ENCODE measurements at regions not wholly inside any gene's neighbourhood (a gene's known extent, or its start where the extent isn't known, plus 50 kb on each side); places are given as distances from the start of the nearest gene placed in this dataset.

DNA sequence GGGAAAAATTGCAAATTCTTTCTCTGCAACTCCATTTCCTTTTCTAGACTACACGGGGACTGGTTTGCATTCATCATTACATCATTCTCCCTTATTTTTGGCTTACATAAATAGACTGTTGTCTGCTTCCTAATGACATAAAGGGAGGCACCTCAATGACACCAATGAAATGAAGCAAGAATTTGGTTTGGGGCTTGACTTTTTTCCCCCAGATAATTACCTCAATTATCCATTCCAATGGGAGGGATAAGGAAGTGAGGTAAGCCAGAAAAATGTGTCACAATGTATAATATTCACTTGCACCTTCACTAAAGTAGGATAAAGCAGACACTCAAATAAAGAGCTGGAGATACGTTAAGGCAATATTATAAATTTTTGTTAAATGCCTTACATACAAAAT, 240.6 kb upstream of the GRIP1 start:
- DNase-seq, result no peak

DNA sequence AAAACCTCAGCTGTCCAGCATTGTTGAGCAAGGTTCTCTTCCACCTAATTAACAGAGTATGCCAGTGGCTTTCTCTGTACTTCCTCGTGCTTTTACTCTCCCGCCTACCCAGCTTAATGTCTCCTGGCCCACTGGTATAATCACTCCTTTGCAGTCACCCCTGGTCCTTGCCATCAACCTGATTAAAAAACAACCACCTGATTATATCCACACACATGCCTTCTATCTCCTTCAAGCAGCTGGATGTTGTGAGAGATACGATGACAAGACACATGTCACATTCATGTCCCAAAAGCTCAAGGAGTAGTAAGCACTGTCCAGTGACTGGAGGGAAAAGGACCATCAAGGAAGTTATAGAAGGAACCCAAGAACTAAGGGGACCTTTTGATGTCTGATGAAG, 241.3 kb upstream of the GRIP1 start:
- DNase-seq, result no peak

DNA sequence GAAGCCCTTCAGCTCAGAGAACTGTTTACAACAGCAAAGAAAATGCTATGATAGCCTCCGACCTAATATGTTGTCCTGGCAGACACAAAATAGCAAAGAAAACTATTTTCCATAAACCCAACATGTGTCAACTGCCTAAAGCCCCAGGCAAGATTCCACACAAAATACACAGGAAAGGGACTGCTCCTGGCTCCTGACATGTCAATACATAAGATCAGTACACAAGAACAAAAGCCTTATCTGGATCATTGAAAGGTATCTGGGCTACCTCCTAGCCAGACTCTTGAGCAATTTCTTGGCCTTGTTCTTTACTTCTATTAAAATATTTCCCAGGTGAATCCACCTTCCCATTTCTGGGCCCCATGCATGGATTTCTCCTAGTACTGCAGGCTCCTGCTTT, 242.3 kb upstream of the GRIP1 start:
- no peak for DNase-seq

DNA sequence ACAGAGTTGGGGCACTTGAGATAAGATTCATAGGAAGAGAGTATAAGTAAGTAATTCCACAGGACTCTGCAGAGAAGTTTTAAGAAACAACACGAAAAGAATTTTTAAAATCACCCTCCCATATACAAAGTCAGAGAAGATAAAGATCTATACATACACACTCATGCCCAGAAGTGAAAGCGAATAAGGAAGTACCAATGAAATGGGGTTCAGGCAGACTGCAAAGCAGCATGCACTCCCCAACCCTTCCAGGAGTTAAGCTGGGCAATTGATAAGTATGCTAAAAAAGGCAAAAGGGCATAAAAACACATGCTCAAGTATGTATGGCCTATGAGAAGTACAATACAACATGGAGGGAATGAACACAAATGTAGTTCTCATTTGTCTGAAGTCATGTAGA, 246.2 kb upstream of the GRIP1 start:
- no peak for DNase-seq

DNA sequence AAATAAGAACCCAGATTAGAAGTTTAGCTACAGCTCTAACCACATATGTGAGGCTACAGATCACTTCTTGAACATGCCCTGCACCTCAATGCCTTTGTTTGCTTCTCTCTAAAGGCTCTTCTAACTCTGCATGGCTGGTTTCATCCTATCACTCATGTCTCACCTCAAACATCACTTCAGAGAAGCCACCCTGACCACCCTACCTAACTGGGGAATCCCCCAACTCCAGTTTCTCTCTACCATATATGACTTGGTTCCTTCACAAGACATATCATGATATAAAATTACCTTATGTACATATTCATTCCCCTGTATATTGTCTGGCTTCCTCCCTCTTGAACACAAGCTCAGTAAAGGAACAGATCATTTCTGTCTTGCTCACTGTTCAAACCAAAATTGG, 250.2 kb upstream of the GRIP1 start:
- no peak for DNase-seq

DNA sequence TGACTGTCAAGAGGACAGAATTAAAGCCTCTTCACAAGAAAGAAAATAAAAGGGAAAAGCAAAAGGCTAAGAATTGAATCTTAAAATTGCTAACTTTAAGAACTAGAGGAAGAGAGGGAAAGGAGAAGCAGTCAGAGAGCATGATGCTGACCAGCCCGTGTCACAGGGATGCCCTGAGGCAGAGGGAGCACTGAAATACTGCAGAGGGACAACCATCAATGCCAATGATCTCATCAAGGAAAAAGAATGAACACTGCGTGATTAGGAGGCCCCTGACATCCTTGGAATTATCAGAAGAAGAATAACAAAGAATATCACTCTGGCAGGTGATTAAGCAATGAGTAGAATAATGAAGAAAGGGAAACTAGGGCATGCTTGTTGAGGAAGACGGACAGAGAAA, 252.2 kb upstream of the GRIP1 start:
- DNase-seq, result no peak

DNA sequence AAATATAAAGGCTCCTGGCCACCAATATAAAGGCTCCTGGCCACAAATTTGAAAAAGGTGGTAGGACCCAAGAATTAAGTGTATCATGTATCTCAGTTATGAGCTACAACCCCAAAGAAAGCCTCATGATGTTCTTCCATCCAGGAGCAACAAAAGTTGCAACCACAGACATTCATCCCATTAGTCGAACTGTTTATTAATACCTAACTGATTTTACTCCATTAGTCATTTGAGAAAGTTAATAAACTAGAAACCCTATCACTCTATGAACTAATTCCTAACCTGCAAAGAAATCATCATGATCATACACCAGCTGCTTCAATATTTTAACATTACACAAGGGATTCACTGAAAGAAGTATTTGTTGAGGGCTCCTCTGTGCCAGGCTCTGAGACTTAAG, 253.2 kb upstream of the GRIP1 start:
- no peak for DNase-seq

DNA sequence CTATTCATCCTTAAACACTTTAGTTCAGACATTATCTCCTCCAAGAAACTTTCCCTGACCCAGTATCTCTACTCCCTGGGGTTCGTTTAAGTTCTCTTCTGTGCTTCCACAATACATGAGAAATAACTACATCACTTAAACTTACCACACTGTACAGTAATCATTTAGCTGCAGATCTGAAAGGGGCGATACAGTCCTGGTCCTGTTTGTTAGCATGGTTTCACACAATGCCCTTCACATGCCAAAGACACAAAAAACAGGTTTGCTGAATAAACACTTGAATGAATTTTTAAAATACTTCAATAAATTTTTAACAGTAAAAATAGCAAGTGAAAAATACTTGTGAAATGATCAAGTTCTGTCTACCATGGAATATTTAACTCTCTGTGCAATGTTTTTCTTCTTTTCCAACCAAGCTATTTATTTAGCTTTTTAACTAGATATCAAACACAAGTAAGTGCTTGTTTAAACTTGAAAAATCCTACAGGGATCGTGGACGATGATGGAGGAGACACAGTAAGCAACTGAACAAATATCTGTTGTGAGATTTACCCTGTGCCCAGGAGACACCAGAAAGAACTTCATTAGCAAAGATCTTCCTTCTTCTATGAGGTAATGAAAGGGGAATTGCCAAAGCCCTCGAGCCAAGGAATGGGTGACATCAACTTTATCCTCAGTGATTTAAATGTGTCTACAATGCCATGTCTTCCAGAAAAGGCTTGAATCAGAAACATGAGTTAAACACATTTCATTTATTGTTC, 255.6 kb upstream of the GRIP1 start:
- DNase-seq, result no peak

DNA sequence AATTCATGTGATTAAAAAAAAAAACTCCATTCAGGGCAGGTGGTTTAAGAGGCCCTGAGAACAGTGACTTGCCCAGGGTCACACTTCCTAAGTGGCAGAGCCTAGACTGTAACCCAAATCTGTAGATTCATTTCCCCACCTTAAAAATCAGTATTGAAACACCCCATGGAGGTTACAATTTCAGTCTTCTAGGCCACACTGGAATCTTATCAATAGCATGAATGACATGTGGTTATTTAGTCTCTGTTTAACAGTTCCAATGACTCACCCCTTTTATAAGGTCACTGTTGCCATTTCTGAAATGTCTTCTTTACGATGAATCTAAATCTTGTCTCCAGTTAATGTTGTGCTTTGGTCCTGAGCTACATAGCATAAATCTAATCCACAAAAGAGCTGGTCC, 262.3 kb upstream of the GRIP1 start:
- no peak for DNase-seq

DNA sequence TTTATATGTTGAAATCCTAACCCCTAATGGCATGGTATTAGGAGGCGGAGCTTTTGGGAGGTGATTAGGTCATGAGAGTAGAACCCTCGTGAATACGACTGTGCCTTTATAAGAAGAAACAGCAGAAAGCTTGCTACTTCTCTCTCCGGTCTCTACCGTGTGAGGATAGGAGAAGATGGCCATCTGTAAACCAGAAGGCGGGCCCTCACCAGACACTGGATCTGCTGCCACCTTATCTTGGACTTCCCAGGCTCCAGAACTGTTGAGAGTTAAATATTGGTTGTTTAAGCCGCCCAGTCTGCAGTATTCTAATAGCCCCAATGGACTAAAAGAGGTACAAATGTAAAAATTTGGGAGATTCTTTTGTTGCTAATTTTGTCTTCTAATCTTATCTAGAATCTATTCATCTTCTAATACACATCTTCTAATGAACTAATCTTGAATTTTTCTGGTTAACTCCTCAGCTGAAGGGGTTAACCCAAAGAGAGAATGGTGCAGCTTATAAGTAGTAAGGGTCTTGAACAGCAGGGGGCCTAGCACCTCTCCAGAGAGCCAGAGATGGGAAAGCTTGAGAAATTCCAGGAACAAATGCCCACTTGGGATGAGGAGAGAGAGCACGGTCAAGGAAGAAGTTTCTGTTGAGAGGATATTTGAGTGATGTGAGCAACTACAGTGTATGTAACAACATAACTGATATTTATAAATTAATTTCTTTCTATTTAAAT, 264.0 kb upstream of the GRIP1 start:
- DNase-seq, result no peak

DNA sequence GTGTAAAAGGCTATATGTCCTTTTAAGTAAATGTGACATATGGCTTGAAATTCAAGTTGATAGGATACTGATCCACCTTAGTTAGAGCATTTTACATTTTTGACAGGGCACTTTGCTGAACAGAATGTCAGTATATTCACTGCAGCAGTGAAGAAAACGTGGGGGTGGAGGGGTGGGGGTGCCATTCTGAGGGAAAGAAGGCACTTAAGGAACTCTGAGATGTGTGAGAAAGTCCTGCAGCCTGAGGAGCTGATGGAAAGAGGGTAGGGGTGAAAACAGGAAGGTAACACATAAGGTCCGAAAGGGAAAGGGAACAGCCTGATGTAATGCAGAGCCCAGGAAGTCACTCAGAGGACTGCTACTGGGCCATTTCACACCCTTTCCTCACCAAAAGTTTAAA, 265.5 kb upstream of the GRIP1 start:
- no peak for DNase-seq

DNA sequence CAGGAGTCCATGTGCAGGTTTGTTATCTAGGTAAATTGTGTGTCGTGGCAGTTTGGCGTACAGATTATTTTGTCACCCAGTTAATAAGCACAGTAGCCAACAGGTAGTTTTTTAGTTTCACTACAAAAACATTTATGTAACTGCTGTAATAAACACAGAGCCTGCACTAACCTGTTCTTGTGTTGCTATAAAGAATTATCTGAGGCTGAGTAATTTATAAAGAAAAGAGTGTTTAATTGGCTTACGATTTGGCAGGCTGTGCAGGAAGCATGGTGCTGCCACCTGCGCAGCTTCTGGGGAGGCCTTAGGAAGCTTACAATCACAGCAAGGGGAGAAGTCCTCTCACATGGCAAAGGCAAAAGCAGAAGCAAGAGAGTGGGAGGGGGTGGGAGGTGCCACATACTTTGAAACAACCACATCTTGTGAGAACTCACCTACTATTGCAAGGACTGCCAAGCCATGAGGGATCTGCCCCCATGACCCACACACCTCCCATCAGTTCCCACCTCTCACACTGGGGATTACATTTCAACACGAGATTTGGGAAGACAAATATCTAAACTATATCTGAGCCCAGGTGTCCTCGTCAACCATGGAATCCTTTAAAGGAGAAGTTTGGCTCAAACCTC, 266.4 kb upstream of the GRIP1 start:
- DNase-seq, result no peak

DNA sequence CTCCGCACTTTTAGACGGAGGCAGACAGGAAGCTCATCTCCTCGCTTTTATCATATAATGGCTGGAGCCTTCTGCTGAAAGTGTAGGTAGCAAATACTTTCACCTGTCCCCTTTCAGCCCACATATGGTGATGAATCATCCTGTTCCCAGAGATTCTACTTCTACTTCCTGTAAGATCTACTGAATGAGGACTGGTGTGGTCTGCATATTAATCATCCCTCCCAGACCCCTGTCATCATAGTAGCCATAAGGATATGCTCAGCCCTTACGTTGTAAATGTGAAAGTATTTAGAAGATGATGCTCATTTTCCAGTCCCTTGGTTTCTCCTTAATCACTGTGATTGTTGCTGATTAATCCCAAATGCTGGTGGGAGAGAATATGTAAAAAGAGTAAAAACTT, 268.2 kb upstream of the GRIP1 start:
- DNase-seq, result no peak

DNA sequence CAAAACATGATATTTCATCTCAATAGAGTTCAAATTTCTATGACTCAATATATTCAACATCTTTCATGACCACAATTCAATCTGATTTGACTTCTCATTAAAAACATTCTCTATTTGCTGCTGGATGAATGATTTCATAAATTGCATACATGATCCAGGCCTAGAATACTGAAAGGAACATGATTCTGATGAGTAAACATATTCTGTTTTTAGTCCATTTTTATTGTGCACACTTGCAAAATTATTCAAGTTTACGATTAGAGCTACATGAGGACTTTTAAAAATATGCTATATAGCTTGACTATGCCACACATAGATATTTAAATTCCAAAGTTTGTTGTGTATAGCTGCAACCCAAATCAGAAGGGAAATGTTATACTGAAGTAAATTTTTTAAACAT, 273.8 kb upstream of the GRIP1 start:
- DNase-seq, result no peak

DNA sequence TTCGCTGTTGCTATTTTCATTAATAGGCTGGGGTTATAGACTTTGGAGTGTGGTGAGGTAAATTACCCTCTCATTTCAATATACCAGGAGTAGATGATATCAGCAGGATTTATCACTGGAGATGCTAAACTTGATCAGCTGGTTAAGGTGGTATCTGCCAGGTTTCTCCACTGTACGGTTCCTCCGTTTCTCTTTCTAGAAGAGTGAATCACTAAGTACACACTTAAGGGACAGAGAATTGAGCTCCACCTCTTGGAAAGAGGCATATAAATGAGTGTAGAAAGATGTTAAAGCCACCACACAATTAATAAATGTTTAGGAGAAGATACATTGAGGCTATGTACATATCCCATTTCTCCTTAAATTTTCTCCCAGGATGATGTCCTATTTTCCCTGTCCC, 277.4 kb upstream of the GRIP1 start:
- DNase-seq, result no peak

DNA sequence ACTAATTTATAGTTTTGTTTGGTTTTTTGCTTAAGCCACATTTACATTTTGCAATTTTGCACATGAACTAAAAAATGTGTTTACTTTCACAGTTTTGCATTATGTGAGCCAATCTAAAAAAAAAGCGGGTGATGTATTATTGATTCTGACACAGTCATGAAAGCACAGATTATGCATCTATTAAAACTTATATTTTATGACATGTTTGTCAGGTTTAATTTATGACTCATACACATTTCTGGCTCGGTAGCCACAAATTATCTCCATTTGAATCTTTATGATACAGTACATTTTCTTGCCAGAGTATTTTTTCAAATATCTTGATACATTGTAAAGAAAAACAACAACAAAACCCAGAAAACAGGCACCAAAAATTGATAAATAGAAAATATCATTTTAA, 280.4 kb upstream of the GRIP1 start:
- no peak for DNase-seq

DNA sequence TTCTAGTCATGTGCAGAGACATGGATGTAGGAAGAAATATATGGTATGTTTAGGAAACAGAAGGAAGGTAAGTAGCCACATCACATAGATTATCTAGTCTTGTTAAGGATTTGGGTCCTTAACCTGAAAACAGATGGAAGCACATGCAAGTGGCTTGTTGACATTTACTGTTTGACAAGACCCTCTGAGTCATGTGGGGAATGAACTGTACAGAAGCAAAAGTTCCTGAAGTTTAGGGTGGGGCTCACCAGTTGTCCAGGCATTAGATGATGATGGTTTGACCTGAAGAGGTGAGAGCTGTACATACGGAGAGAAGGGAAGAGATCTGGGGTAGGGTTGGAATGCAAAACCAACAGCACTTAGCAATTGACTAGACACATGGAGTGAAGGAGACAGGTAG, 281.1 kb upstream of the GRIP1 start:
- DNase-seq, result no peak

DNA sequence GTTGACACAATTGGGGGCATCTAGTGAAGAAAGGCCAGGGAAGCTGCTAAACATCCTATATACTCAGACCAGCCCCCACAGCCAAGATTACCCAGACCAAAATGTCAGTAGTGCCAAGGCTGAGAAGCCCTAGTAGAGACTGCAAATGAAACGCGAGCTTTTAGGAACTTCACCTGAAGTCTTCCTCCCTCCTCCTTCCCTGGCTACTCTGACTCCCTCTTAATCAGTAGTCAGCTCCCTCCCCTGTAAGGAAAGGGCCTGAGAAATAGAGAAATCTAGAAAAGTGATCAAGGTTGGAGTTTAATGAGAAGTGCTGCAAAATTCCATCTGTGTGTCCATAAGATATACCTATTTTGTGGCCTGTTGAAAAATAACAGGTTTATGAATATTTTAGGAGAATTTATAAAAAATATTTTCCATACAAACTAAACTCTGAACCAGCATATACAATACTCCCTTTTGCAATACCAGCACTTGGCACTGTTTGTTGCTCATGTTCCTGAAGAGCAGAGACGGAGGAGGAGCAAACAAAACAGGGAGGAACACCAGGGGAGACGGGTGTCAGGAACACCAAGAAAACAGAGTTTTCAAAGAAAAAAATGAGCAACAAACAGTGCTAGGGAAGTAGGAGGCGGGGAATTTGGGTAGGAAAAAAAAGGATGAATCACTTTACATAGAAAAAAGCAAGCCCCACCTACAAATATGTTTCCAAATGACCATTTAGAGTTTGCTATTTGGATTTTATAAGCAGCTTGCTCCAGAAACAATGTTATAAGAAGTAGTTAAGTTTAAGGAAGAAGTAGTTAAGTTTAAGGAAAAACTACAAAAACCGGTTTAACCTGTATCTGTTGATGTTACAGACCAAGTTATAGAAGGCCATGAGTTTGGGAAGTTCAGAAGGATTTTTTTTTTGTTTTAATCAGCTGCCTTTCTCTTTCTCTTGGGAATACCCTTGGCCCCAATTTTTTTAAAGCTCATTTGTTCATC, 282.1 kb upstream of the GRIP1 start:
- DNase-seq, result no peak

DNA sequence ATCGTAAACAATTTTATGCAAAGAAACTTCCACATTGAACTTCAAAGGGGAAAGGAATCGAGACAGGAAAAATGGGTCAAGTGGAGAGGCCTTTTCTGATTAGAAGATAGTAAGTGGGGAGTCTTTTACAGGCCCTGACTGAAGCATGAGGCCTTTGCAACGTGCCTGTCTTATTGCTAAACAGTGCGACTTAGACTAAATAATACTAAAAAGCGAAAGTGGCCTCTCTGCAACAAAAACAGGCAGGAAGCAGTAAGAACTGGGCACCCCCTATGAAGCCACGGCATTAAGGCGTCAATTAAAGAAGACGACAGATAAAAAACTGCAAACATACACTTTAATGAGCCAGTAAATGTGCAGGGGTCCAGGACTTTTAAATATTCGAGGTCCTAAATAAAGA, 283.4 kb upstream of the GRIP1 start:
- no peak for DNase-seq

DNA sequence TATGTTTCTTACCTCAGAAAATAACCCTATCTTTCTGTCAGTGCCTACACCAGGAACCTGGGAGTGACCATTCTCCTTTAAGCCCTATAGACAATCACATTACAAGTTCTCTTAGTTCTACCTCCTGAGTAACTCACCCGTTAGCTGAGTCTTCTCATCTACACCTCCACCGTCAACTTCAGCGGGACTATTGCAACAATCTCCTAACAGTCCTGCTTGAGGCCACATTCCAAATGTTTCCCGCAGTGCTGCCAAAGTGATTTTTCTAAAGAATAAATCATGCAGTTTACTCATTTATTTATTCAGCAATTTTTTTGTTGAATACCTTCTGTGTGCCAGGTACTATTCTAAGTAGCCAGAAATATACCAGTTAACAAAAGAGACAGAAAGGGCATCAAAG, 285.0 kb upstream of the GRIP1 start:
- no peak for DNase-seq

DNA sequence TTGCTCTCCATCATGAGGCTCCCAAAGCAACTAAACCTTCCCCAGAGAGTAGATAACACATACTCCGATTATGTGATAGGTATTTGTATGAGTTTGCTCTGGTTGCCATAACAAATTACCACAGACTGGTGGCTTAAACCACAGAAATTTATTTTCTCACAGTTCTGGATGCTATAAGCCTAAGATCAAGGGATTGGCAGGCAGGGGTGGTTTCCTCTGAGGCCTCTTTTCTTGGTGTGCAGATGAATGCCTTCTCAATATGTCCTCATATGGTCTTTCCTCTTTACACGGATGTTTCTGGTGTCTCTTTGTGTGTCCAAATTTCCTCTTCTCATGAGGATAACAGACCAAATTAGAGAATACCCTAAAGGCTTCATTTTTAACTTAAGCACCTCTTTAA, 285.8 kb upstream of the GRIP1 start:
- DNase-seq, result no peak

DNA sequence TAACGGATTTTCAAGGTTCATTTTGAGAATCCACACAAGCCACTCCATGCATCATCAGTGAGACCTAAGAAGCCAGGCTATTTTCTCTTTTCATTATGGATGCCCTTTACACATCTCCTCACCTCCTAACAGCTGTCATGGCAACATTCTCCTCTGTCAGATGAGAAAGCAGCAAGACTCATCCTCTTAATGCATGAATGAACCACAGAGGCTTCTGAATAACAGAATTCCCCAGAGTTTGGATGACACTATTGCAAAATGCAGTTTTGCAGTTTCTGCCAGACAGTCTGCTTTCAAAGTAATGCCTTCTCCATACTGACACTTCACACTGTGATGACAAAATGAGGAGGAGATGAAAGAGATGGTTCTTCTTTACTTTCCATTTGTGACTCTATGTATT, 286.7 kb upstream of the GRIP1 start:
- peak; percentile 83 for DNase-seq

DNA sequence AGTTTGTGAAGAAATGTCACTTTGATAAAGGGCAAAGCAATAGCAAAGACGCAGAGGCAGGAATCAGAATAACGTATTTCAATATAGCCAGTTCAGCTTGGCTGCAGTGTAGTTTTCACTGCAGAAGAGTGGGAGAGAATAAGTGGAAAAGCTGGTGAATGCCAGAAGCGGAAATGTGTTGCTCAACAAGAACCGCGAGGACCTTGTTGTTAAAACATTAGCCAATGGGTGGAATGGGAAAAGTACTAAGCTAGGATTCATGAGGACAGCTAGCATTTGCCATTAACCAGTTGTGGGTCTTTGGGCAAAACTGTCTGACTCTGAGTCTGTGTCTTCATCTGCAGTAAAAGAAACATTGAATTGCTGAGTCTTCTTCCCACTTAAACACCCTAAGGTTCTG, 292.9 kb upstream of the GRIP1 start:
- no peak for DNase-seq
